ENCODE measurements at regions not wholly inside any gene's neighbourhood (a gene's known extent, or its start where the extent isn't known, plus 50 kb on each side); places are given as distances from the start of the nearest gene placed in this dataset.

GRCh38 chr22:25492841-25493734, 71.4 kb upstream of the GRK3 start:
- Histone ChIP-seq H3K4me3 (ENCODE audit: insufficient read depth in 1 of 2, low read depth in 1 of 2, low read length in 2 of 2) (no peak overlapping the region), H3K27ac (ENCODE audit: low read length, poor library complexity, severe bottlenecking) (no peak overlapping the region), H3K9ac (ENCODE audit: low read length) (no peak overlapping the region), H3K79me1 (replicated peaks; ENCODE audit: low read length, poor library complexity, severe bottlenecking) (no peaks in the 10 kb centered on the region), H3K36me3 (ENCODE audit: control insufficient read depth in 1 of 2, insufficient read depth in 2 of 2, low read depth in 1 of 2, low read length in 2 of 2) (peaks cover 0 to 11% of the 10 kb centered on the region in 2 experiments), H2AFZ (ENCODE audit: low read depth, low read length) (no peak overlapping the region), H2BK12ac (ENCODE audit: low read length in 2 of 2) (no peak overlapping the region), H3K27me3 (ENCODE audit: control insufficient read depth in 1 of 2, insufficient read depth in 1 of 2, low read length in 2 of 2) (peaks cover 0 to 61% of the 10 kb centered on the region in 2 experiments), H3K4me2 (ENCODE audit: low read length, poor library complexity, severe bottlenecking) (no peak overlapping the region), H3K9me3 (ENCODE audit: control insufficient read depth, low read length) (no peaks in the 10 kb centered on the region), H4K91ac (ENCODE audit: low read length) (no peak overlapping the region), H3K4me1 (ENCODE audit: control insufficient read depth, insufficient read depth, low read depth, low read length) (peaks cover 6% of the 10 kb centered on the region), H3K4ac (ENCODE audit: low read depth in 1 of 2, low read length in 2 of 2) (no peak overlapping the region), H3K14ac (ENCODE audit: low read length in 2 of 2) (peak overlapping the region in 1 of 2 experiments; percentile 61), H4K8ac (ENCODE audit: low read length) (no peak overlapping the region), H2BK120ac (ENCODE audit: low read depth, low read length) (no peak overlapping the region), H2AK5ac (ENCODE audit: low read length, severe bottlenecking) (no peak overlapping the region), H2BK5ac (ENCODE audit: low read depth, low read length, poor library complexity, severe bottlenecking) (no peak overlapping the region), H3K23ac (ENCODE audit: low read length in 2 of 2) (no peak overlapping the region), H3K18ac (ENCODE audit: low read depth in 1 of 2, low read length in 2 of 2) (no peak overlapping the region), H2BK15ac (ENCODE audit: low read depth, poor library complexity, severe bottlenecking) (no peak overlapping the region)
- WGBS: 45% methylated on average over 15 of the region's 15 CpGs
- DNase-seq: no peak

GRCh38 chr22:25493794-25494193, 70.7 kb upstream of the GRK3 start:
- H2BK5ac ChIP-seq (ENCODE audit: low read depth, low read length, poor library complexity, severe bottlenecking): no peak overlapping the region
- H3K18ac ChIP-seq (ENCODE audit: low read depth in 1 of 2, low read length in 2 of 2): no peak overlapping the region
- peaks cover 2% of the 10 kb centered on the region for H3K4me1 ChIP-seq (ENCODE audit: control insufficient read depth, insufficient read depth, low read depth, low read length)
- peaks cover 0 to 11% of the 10 kb centered on the region in 2 experiments for H3K36me3 ChIP-seq (ENCODE audit: control insufficient read depth in 1 of 2, insufficient read depth in 2 of 2, low read depth in 1 of 2, low read length in 2 of 2)
- no peak overlapping the region for H4K8ac ChIP-seq (ENCODE audit: low read length)
- no peak overlapping the region for H3K4ac ChIP-seq (ENCODE audit: low read depth in 1 of 2, low read length in 2 of 2)
- no peak overlapping the region for H2AFZ ChIP-seq (ENCODE audit: low read depth, low read length)
- no peak overlapping the region for H3K23ac ChIP-seq (ENCODE audit: low read length in 2 of 2)
- H2BK12ac ChIP-seq (ENCODE audit: low read length in 2 of 2): no peak overlapping the region
- DNase-seq: no peak
- no peak overlapping the region for H4K91ac ChIP-seq (ENCODE audit: low read length)
- 92% methylated on average over 3 of the region's 4 CpGs for WGBS
- H3K27ac ChIP-seq (ENCODE audit: low read length, poor library complexity, severe bottlenecking): no peak overlapping the region
- no peak overlapping the region for H2AK5ac ChIP-seq (ENCODE audit: low read length, severe bottlenecking)
- no peaks in the 10 kb centered on the region for H3K9me3 ChIP-seq (ENCODE audit: control insufficient read depth, low read length)
- no peak overlapping the region for H3K4me2 ChIP-seq (ENCODE audit: low read length, poor library complexity, severe bottlenecking)
- H3K27me3 ChIP-seq (ENCODE audit: control insufficient read depth in 1 of 2, insufficient read depth in 1 of 2, low read length in 2 of 2): peaks cover 0 to 61% of the 10 kb centered on the region in 2 experiments
- no peak overlapping the region for H3K4me3 ChIP-seq (ENCODE audit: insufficient read depth in 1 of 2, low read depth in 1 of 2, low read length in 2 of 2)
- H3K9ac ChIP-seq (ENCODE audit: low read length): no peak overlapping the region
- no peak overlapping the region for H2BK15ac ChIP-seq (ENCODE audit: low read depth, poor library complexity, severe bottlenecking)
- H2BK120ac ChIP-seq (ENCODE audit: low read depth, low read length): no peak overlapping the region
- no peak overlapping the region for H3K14ac ChIP-seq (ENCODE audit: low read length in 2 of 2)
- no peaks in the 10 kb centered on the region for H3K79me1 ChIP-seq (replicated peaks; ENCODE audit: low read length, poor library complexity, severe bottlenecking)

- Histone ChIP-seq H3K27me3 (ENCODE audit: control insufficient read depth in 1 of 2, insufficient read depth in 1 of 2, low read length in 2 of 2) (peaks cover 0 to 54% of the 10 kb centered on the region in 2 experiments), H3K23ac (ENCODE audit: low read length in 2 of 2) (no peak overlapping the region), H4K91ac (ENCODE audit: low read length) (no peak overlapping the region), H3K36me3 (ENCODE audit: control insufficient read depth in 1 of 2, insufficient read depth in 2 of 2, low read depth in 1 of 2, low read length in 2 of 2) (peaks cover 0 to 11% of the 10 kb centered on the region in 2 experiments), H2AFZ (ENCODE audit: low read depth, low read length) (no peak overlapping the region), H3K4ac (ENCODE audit: low read depth in 1 of 2, low read length in 2 of 2) (no peak overlapping the region), H2BK120ac (ENCODE audit: low read depth, low read length) (no peak overlapping the region), H4K8ac (ENCODE audit: low read length) (no peak overlapping the region), H2AK5ac (ENCODE audit: low read length, severe bottlenecking) (no peak overlapping the region), H3K4me1 (ENCODE audit: control insufficient read depth, insufficient read depth, low read depth, low read length) (no peaks in the 10 kb centered on the region), H3K79me1 (replicated peaks; ENCODE audit: low read length, poor library complexity, severe bottlenecking) (no peaks in the 10 kb centered on the region), H3K27ac (ENCODE audit: low read length, poor library complexity, severe bottlenecking) (no peak overlapping the region), H2BK5ac (ENCODE audit: low read depth, low read length, poor library complexity, severe bottlenecking) (no peak overlapping the region), H3K9me3 (ENCODE audit: control insufficient read depth, low read length) (no peaks in the 10 kb centered on the region), H3K14ac (ENCODE audit: low read length in 2 of 2) (no peak overlapping the region), H2BK15ac (ENCODE audit: low read depth, poor library complexity, severe bottlenecking) (no peak overlapping the region), H3K9ac (ENCODE audit: low read length) (no peak overlapping the region), H3K4me2 (ENCODE audit: low read length, poor library complexity, severe bottlenecking) (no peak overlapping the region), H3K4me3 (ENCODE audit: insufficient read depth in 1 of 2, low read depth in 1 of 2, low read length in 2 of 2) (no peak overlapping the region), H3K18ac (ENCODE audit: low read depth in 1 of 2, low read length in 2 of 2) (no peak overlapping the region), H2BK12ac (ENCODE audit: low read length in 2 of 2) (no peak overlapping the region)
- WGBS: 87% methylated on average over 2 of the region's 3 CpGs
- DNase-seq: no peak
Observed at GRCh38 chr22:25494774-25495173, 69.7 kb upstream of the GRK3 start.

- DNase-seq: peak; percentile 24
- H3K4me3 ChIP-seq (ENCODE audit: insufficient read depth in 1 of 2, low read depth in 1 of 2, low read length in 2 of 2): no peak overlapping the region
- no peak overlapping the region for H4K8ac ChIP-seq (ENCODE audit: low read length)
- no peak overlapping the region for H3K27ac ChIP-seq (ENCODE audit: low read length, poor library complexity, severe bottlenecking)
- H3K79me1 ChIP-seq (replicated peaks; ENCODE audit: low read length, poor library complexity, severe bottlenecking): no peaks in the 10 kb centered on the region
- H3K4me2 ChIP-seq (ENCODE audit: low read length, poor library complexity, severe bottlenecking): no peak overlapping the region
- H3K9me3 ChIP-seq (ENCODE audit: control insufficient read depth, low read length): no peaks in the 10 kb centered on the region
- H3K36me3 ChIP-seq (ENCODE audit: control insufficient read depth in 1 of 2, insufficient read depth in 2 of 2, low read depth in 1 of 2, low read length in 2 of 2): peaks cover 0 to 7% of the 10 kb centered on the region in 2 experiments
- H3K27me3 ChIP-seq (ENCODE audit: control insufficient read depth in 1 of 2, insufficient read depth in 1 of 2, low read length in 2 of 2): peaks cover 0 to 49% of the 10 kb centered on the region in 2 experiments
- H3K14ac ChIP-seq (ENCODE audit: low read length in 2 of 2): no peak overlapping the region
- no CpG with 5 or more reads among the region's 1 CpG for WGBS
- H3K9ac ChIP-seq (ENCODE audit: low read length): no peak overlapping the region
- H4K91ac ChIP-seq (ENCODE audit: low read length): no peak overlapping the region
- no peak overlapping the region for H3K23ac ChIP-seq (ENCODE audit: low read length in 2 of 2)
- no peak overlapping the region for H2BK120ac ChIP-seq (ENCODE audit: low read depth, low read length)
- no peak overlapping the region for H2BK12ac ChIP-seq (ENCODE audit: low read length in 2 of 2)
- no peaks in the 10 kb centered on the region for H3K4me1 ChIP-seq (ENCODE audit: control insufficient read depth, insufficient read depth, low read depth, low read length)
- H2AK5ac ChIP-seq (ENCODE audit: low read length, severe bottlenecking): no peak overlapping the region
- H2AFZ ChIP-seq (ENCODE audit: low read depth, low read length): no peak overlapping the region
- H3K18ac ChIP-seq (ENCODE audit: low read depth in 1 of 2, low read length in 2 of 2): no peak overlapping the region
- no peak overlapping the region for H3K4ac ChIP-seq (ENCODE audit: low read depth in 1 of 2, low read length in 2 of 2)
- H2BK15ac ChIP-seq (ENCODE audit: low read depth, poor library complexity, severe bottlenecking): no peak overlapping the region
- no peak overlapping the region for H2BK5ac ChIP-seq (ENCODE audit: low read depth, low read length, poor library complexity, severe bottlenecking)
Observed at GRCh38 chr22:25495285-25495684, 69.2 kb upstream of the GRK3 start.
